ENCODE measurements at regions not wholly inside any gene's neighbourhood (a gene's known extent, or its start where the extent isn't known, plus 50 kb on each side); places are given as distances from the start of the nearest gene placed in this dataset.
A peak's percentile ranks its signal among the peaks of the same experiment; 100 is the strongest.

DNA sequence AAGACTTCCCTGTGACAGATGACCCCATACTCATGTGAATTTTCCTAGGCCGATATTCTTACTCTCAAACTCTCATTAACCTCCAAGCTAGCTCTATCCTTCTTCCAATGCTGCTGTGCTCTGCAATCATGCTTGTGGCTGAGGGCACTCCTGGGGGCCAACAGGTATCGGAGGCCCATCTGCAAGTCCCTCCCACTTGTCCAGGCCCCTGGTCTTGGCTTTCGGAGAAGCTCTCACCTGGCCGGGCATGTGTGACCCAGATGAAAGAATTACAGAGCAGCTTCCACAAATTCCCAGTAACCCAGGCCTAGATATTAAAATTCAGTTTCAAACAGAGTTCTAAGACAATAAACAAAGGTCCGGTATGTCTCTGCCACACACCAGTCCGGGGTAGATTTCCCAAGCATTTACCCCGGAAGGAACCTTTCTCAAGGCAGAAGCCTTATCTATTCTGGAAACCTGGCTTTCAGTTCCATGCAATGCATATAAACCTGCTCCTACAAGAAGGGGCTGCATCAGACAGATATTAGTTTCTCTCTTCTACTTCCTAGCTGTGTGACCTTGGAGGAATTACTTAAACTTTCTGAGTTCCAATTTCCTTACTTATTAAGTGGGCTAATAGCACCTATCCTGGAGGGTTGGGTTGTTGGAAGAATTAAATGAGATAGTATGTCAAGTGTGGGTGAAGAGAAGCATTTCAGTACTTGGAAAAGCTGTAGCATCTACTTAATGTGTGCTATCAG is 270.8 kb downstream of the PTTG2 start:
- DNase-seq: no peak

DNA sequence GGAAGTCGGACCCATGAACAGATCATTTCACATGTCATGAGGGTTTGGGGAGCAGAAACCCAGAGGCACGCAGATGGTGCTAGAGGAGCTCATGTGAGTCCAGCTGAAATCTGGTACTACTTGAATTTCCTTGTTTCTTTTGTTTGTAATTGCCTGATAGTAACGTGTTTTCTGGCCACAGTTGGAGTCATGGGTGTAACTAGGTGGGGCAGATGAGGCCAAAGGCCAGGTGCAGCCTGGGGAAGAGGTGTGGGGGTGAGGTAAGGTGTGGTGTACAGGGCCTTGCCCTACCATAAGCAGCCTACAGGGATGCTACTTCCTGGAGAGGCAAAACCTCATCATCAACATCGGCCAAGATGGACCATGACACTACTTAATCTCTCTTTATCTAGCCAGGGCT is 271.4 kb downstream of the PTTG2 start:
- no peak for DNase-seq

DNA sequence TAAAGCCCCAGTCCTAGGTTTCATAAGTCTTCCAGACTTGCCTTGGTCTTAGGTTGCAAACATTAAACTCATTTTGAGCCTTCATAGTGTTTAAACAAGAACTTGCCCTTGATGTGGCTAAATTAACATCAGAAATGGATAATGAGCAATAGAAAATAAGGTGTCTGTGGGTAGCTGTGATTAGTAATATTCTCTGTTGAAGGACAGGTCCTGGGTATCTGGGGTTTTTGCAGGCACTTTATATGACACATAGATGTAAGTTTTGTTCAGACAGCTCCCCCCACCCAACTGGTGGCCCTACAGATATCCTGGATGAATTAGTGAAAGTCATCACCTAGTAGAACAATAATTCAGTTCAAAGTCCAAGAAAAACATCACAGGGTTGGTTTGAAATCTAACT is 272.5 kb downstream of the PTTG2 start:
- DNase-seq: no peak

- DNase-seq: peak in 1 of 2 donors; percentile 21
Measured at GRCh38 chr4:38233727-38234480, 273.7 kb downstream of the PTTG2 start.

DNA sequence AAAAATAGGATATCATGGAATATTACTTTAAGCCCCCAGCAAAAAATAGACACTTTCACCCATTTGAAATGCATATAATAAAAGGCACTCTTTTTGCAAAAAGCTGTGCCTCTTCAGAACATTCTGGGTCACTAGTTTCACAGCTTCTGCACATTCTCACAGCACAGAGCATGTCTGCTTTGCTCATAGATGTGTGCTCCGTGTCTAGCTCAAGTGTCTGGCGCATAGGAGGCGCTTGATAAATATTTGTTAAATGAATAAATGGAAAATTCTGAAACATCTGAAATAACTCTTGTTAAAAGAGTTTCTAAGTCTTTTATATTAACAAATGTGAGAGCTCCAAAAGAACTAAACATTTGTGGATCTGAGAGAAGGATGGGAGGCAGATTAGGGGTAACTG is 275.2 kb downstream of the PTTG2 start:
- DNase-seq: no peak

- DNase-seq: no peak
Measured at GRCh38 chr4:38236003-38236402, 275.8 kb downstream of the PTTG2 start.

DNA sequence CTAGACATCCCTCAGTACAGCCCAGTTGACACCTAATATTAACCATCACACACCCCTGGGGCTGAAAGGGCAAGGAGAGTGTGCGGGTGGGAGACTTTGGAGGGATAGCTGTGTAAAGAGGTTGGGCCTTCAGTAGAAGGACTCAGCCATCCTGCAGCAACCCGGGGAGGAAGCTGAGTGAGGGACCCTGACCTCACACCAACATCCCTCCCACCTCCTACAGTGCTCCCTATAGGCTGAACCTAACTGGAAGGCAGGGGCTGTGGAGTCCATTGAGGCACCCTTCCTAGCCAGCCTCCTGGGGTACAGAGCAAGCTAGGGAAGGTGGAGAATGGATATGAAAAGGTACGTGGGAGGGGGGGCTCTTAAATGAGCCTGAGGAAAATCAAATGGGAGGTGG is 276.3 kb downstream of the PTTG2 start:
- no peak for DNase-seq

GRCh38 chr4:38237139-38237538 is 276.9 kb downstream of the PTTG2 start:
- peak in 1 of 2 donors; percentile 7 for DNase-seq

- no peak for DNase-seq
Measured at GRCh38 chr4:38241541-38241940, 281.3 kb downstream of the PTTG2 start.

DNA sequence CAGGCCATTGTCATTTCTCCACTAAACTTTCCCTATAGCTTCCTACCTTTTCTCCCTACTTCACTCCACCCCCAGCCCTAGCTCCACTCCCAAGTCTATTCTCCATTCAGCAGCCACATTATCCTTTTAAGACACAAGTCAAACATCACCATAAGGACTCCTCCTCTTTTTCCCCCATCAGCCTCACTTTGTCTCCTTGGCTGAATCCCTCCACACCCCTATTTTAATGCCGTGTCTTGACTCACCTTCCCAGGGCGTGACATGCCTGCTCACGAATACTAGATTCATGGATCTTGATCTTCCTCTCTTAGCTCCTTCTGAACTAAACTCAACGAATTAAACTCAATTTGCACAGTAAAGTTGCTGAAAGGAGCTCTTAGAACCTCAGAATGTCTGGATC is 281.9 kb downstream of the PTTG2 start:
- DNase-seq: no peak

- DNase-seq: peak in 1 of 2 donors; percentile 6
Measured at GRCh38 chr4:38242822-38243387, 282.7 kb downstream of the PTTG2 start.

GRCh38 chr4:38243388-38244053 is 283.3 kb downstream of the PTTG2 start:
- no peak for DNase-seq

DNA sequence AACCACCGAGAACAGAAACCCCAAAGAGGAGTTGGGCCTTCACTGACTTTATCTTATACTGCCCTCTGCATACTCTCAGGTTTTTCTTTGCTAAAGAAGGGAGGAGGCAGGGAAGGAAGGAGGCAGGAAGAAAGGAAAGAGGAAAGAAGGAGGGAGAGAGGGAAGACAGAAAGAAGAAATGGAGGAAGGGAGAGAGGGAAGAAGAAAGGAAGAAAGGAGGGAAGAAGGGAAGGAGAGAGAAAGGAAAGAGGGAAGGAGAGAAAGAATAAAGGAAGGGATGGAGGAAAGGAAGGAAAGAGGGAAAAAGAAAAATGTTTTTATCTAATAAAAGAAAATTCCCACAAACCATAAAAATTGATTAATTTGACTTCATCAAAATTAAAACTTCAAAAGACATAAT is 294.6 kb downstream of the PTTG2 start:
- DNase-seq: no peak

GRCh38 chr4:38255572-38255971 is 295.4 kb downstream of the PTTG2 start:
- DNase-seq: no peak

DNA sequence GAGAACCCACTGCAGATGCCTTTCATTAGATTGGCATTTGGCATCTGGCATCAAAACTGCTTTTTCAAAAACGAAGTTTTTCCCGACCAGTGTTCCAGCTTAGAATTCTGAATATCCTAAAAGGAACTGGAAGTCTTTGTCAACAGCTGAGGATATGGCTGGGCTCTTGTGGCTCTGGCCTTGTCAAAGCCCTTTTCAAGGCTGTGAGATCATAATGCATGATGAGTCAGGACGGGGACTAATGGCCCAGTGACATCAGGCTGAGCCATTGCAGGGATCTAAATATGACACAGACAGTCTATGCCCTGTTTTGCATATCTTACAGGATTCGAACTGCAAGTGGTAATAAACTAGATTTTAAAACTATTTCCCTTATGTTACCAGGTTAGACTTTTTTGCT is 306.4 kb downstream of the PTTG2 start:
- DNase-seq: no peak

- DNase-seq: no peak
Measured at GRCh38 chr4:38268108-38268820, 308.1 kb downstream of the PTTG2 start.

- no peak for DNase-seq
Measured at GRCh38 chr4:38268837-38269236, 308.6 kb downstream of the PTTG2 start.

DNA sequence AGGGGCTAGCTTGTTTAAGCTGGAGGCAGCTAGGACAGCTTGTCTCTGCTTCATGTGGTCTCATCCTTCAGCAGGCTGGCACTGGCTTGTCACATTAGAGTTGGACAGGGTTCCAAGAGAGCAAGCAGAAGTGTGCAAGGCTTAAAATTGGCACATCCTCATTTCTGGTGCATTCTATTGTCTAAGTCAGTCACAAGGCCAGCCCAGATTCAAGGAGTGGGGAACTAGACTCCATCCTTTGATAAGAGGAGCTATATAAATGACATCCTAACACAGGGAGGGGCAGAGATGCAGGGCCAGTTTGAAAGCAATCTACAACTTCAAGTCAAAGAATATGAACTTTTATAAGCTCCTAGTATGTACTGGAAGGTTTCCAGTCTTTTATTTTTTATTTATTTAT is 313.2 kb downstream of the PTTG2 start:
- DNase-seq: no peak

GRCh38 chr4:38275331-38276100 is 315.3 kb downstream of the PTTG2 start:
- no peak for DNase-seq

DNA sequence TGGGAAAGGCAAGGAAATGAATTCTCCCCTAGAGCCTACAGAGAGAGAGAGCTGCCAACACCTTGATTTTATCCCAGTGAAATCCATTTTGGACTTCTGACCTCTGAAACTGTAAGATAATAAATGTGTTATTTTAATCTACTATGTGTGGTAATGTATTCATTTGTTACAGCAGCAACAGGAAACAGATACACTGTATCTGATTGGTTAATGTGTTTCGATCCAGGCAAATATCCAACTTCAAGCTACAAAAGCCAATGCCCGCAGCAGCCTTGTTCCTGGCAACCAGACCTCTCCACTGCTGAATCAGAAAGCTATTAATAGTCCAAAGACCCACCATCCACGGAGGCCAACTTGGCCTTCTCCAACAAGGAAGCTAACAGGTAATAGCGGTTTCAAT is 318.1 kb downstream of the PTTG2 start:
- no peak for DNase-seq

DNA sequence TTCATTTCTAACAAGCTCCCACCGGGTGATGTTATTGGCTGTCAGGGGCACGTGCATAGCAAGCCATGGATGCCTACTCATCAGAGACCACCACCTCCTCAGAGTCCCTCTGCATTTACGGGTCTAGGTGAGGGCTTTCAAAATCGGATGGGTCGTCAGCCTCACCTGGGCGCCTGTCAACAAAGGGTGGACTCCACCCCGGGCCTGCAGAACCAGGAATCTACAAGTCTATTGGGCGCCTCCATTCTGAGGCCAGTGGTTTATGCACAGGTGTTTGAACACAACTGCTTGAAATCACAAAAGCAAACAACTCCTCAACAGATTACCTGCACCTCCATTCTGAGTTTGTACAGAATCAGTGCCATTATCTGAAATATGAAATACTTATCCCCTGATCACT is 318.9 kb downstream of the PTTG2 start:
- no peak for DNase-seq

GRCh38 chr4:38279650-38280322 is 319.6 kb downstream of the PTTG2 start:
- no peak for DNase-seq

Measured in CD4-positive, alpha-beta T cell treated with Interferon alpha-2 for 1 hour (primary cell).